GM19395 (cell line): ENCODE measurements at regions not wholly inside any gene's neighbourhood (a gene's known extent, or its start where the extent isn't known, plus 50 kb on each side); places are given as distances from the start of the nearest gene placed in this dataset.

Experiments
- ATAC-seq: cut with Tn5 transposase; IDR thresholded peaks from one replicate; pipeline ENCODE4 v1.9.1; 2021; ENCODE audit warnings: mild to moderate bottlenecking, moderate library complexity; ENCODE audit not compliant: unreplicated experiment

DNA sequence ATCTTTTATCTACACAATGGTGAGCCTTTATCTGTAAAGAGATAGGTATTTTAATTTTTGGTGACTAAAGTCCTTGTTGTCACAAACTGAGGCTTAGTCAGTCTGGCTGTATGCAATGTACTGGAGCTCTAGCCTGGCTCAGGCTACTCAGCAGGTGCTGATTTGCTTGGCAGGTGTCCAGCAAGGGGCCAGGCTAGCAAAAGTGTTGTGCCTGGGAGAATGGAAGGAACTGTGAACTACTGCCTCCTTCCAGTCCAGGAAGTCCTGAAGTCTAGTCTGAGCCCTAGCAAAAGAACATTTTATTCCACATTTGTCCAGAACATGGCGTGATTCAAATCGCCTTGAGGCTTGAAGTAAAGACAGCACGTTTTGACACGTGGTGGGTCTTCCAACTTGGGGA, 260.5 kb downstream of the CCDC85A start:
- no peak for ATAC-seq

DNA sequence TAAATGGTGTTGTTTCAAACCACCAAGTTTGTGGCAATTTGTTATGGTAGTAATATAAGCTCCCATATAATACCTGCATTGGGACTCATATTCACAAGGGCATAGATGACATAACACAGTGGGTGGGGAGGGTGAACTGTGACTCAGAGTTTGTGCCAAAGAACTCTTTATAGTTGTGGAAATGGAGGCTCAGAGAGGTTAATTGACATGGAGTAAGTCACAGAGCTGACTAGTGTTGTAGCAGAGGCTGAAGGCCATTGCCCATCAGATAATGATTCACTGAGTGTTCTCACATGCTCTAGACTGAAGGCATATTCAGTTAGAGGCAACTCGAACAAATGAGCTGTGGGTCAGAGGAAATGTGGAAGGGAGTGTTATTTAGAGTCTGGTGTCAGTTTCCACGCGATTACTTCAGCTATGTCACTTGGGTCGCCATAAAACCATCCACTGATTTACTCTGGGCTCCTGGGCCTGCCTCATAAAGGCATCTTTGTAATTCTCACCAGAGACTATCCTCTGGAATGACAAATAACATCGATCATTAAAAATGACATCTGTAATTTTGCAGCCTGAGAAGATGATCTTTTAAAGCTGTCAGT, 264.7 kb downstream of the CCDC85A start:
- ATAC-seq: no peak

DNA sequence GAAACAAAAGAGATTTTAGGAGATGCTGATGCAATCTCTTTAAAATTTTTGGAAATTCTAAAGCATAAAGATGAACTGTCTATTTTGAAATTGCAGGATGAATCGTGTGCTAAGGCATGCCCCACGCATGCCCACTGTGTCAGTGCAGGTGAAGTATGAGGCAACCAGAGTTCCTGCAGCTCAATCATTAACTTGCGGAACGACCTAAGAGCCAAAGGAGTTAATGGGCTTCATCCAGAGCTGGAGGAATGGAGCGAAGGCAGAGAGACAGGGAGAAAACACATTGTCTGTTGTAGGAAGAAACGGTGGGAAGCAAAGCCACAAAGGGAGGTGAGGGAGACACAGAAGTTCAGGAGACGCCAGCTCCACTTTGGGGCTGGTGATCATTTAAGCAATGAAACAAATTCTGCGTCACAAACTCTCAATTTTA, 265.2 kb downstream of the CCDC85A start:
- no peak for ATAC-seq

DNA sequence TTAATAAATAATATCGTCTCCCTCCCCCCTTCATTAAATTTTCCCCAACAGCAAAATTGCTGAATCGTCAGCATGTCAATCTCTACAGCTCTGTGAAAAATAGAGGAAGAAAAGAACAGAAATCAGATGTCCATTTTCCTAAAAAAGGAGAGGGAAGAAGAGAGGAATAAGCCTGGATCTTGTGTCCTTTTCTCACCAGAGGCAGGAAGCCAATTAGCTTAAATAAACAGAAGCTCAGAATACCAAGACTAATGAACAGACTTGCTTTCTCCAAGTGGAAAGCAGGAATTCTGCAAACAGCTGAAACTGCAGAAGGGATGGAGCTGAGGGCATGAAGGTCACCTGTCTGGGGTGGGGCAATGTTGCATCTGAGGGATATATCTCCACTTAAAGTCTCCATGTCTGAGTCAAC, 265.7 kb downstream of the CCDC85A start:
- ATAC-seq: no peak

DNA sequence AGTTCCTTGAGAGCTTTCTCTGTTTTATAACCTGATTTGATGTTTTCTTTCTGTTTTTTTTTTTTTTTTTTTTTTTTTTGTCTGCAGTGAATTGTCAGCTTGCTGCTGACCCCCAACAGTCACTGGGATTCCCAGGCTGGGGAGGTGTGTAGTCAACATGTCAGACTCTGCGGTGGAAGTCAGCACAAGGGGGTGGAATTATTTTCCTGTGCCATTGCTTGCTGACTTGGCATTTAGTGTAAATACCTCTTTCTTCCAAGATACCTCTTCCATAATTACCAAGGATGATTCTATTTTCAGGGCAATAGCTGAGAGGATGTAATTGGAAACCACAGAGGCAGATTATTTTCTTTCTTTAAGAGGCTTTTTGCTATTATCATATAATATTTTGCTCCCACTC, 266.3 kb downstream of the CCDC85A start:
- no peak for ATAC-seq

DNA sequence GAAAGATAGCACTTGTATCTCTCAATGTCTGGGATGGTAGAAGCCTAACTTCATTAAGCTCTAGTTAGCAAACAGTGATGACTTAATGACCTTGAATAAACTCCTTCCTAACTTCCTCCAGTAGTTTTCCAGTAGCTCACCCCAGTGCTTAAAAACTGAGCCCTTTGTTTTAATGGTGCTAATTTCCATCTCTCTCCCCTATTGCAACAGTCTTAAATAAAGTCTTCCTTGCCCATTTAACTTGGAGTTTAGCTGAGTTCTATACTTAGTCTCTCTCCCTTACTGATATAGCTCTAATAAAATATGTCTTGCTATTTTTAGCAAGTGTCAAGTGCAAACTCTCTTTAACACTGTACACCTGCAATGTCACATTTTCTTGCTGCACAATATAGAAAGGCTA, 267.0 kb downstream of the CCDC85A start:
- no peak for ATAC-seq

DNA sequence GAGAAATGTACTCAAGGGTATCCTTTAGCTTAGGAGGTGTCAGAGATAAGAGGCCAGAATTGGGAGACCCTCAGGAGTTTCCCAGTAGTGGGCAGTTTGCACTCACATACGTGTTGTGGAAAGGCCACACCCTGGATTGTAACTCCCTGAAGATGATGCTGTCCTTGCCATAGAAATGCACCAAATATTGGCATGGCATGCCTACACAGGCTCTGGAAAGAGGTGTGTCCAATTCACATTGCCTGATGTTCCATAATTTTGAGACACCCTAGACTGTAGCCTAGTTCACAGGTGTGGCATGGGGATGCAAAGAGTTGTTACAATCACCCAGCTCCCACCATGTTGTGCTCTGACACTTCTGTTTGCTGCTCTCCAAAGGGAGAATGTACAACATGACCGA, 271.9 kb downstream of the CCDC85A start:
- no peak for ATAC-seq

DNA sequence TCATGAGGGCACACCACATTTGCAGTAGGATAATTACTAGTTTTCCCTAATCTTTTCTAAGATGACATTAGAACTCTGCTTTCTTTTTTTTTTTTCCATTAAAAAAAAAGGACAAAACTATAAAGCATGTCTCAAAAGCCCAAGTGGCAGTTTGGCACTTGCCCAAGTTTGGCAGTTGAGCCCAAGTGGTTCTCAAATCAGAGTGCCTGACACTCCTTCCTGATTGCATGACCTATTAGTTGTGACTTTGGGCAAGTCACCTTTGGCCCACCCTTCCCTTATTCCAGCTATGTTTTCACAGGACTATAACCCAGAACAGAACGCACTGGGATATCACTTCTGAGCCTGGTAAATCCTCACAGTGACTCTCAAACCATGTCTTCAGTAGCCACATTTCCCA, 273.0 kb downstream of the CCDC85A start:
- ATAC-seq: no peak

DNA sequence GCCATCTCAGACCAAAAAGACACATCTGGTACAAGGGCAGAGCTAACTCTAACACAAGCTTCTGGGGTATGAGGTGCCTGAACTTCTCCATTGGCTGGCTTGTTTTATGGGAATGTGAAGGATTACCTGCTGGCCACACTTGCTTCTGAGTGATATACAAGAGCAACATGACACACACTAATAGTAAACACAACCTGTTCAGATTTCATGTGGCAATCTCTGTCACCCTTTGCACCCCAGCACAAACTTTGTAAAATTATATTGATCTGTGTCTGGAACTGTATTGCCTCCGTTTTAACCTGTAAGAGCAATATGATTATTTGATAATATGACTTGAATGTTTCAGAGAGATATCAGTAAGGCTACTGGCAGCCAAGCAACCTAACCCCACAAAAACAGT, 276.7 kb downstream of the CCDC85A start:
- ATAC-seq: no peak

DNA sequence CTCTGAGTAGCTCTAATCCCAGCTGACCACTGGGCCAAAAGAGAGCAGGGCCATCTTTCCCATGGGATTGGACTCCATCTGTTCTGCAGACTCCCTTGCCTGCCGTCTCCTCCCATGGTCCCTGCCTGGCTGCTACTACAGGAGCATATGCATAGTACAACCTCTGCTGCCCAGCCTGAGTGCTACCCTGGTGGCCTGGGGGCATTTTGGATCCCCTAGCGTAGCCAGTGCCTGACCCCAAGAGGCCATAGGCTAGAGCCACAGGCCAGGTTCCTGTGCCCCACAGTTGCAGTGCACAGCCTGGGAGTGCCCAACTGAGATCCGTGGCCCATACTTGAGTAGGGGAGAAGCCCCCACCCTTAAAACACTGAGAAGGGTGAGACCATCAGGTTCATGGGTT, 280.3 kb downstream of the CCDC85A start:
- no peak for ATAC-seq

DNA sequence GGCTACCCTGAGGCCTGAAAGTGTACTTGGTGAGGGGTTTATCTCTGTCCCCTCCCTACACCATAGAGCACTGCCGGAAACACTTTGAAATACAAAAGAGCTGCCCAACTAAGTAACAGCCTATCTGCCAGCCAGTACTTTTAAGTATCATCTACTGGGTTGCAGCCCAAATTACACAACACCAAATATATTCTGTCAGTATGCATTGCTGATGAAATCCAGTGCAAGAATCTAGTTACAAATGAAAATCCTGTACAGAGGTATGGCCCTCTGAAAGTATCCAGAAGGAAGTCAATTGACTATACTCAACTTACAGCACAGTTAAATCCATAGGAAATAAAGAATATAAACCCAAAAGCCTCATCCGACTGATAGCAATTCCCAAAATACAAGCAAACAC, 280.8 kb downstream of the CCDC85A start:
- no peak for ATAC-seq

DNA sequence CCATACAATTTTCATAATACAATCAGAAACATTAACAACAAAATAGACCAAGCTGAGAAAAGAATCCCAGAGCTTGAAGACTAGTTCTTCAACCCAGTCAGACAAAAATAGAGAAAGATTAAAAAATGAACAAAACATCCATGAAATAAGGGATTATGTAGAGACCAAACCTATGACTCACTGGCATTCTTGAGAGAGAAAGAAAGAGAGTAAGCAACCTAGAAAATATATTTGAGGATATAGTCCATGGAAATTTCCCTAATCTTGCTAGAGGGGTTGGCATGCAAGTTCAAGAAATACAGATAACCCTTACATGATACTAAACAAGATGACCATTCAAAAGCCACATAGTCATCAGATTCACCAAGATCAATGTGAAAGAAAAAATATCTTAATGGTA, 281.7 kb downstream of the CCDC85A start:
- no peak for ATAC-seq

DNA sequence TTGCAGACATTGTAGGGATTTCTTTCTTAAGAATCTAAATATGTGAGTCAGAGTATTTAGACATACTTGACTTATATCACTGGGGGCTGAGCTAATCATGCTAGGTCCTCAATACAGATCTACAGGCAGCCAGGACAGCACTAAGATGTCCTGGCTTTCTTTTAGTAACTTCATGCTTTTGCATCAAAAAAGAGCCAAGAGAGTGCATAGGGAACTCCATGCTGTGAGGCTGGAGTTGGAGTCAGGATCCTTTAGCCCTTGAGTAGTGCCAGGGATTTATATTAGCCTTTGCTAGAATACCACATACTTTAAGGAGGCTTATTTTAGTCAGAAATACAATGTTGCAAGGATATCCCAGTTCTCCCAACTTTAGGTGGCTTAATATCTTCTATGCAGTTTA, 289.7 kb downstream of the CCDC85A start:
- no peak for ATAC-seq

DNA sequence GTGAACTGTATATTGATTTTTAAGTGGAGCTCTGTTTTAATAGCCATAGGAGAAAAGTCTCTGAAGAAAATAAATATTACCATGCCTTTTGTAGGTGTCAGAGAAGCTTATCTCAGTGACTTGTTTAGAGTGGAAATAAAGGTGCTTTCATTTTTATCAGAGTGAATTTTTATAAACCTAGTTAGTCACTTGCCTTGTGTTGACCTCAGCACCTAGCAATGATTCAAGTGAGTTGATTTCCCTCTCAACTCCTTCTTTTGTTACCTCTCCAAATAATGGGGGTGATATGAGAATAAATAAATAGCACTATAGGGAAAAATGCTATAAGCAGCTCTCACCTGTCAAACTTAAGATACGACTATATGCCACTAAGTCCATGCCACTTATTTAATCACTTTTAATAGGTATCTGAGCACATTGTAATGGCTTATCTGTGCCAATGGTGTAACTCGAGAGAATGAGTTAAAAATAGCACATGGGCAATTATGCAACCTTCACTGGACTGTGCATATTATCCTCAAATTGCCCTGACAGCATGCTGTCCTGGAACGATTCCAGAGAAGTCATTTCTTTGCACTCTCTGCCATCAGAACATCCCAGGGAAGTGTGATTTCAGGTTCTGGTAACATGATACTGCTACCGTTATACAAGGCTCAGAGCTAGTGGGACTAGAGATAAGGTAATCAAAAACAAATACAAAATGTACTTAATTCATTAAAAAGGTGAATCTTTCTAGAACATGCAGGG, 290.8 kb downstream of the CCDC85A start:
- no peak for ATAC-seq

DNA sequence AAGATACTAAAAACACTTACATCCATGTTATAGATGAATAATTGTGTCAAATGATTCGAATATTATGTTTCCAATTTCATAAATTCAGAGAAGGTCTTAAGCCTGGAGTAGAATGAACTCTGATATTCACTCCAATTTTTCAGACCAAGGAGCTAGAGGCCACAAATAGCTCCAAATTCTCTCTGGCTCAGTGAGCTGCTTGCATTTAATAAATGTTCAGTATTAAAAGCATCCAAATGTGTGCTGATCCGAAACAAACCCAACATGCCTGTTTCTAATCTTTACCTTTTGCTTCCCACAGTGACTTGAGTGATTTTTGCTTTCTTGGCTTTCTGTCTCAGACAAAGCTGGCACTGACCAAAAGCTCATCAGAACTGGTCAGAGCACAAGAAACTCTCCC, 291.4 kb downstream of the CCDC85A start:
- no peak for ATAC-seq

DNA sequence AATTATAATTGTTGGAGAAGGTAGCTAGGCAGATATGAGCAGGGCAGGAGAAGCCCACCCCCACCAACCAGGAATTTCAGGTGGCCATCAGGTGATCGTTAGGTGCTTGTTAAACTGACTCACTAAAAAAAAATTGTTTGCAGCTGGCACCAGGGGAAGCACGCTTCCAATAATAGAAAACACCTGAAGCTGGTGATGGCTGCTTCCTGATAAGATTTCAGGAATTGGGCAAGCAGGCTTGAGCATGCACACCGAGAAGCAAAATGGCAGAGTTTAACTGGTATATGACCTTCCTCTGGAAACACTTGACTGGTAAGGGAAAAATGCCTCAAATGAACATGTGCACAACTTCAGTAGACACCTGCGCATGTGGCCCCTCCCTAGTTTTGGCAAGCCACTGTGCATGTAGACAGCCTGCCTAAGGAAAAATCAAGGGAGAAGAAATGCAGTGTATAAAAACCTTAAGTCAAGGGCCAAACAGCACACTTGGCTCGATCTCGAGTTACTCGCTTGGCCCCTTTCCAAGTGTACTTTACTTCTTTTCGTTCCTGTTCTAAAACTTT, 292.8 kb downstream of the CCDC85A start:
- ATAC-seq: no peak

DNA sequence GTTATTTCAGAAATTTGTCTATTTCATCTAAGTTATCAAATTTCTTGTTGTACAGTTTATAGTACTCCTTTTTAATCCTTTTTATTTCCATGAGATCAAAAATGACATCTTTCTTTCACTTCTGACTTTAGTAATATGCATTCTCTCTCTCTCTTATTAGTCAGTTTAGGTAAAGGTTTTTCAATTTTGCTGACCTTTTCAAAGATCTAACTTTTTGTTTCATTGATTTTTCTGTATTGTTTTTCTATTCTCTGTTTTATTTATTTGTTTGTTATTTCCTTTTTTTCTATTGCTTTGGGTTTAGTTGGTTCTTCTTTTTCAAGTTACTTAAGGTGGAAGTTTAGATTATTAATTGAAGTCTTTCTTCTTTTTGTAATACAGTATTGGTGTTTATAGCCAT, 294.2 kb downstream of the CCDC85A start:
- no peak for ATAC-seq

DNA sequence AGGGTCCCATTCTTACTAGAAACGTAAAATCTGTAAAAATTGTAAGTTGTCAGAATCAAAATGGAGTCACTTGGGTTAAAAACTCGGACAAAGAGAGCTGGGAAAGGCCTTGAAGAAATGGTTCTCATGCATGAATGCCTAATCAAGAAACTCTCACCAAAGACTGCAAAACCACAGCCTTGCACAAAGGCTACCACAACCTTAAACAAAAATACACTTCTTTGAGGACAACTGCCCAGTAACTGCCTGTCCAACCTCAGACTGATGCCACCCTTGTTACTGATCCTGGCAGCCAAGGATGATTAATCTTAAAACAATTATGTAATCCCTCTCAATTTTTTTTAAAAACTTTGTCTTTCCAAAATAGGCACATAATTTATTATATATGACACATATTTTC, 299.3 kb downstream of the CCDC85A start:
- no peak for ATAC-seq

DNA sequence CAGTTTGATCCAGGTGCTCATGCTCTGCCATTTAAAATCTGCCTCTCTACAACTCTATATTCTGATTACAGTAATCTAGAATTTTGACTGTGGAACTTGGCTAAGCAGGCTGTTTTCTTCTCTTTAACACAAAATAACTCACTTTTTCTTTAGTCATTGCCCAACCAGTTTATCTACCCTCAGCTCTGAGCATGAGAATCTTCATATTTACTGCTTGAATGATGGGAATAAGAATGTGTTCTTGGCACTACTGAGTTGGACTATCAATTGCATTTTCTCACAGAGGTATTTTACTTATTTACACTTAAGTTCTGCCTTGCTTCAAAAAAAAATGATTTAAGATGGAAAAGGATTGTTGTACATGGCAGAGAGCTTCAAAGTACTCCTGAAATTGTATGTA, 301.1 kb downstream of the CCDC85A start:
- ATAC-seq: no peak

DNA sequence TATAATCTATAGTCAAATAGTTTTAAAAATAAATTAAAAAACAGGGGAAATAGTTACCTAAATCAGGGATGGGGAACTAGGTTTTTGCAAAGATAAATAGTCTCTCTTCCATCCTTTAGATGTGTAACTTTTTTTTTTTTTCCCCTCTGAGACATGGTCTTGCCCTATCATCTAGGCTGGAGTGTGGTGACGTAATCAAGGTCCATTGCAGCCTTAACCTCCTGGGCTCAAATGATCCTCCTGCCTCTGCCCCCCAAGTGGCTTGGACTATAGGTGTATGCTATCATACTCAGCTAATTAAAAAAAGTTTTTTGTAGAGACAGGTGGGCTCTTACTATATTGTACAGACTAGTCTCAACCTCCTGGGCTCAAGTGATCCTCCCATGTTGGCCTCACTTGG, 316.5 kb downstream of the CCDC85A start:
- ATAC-seq: no peak

DNA sequence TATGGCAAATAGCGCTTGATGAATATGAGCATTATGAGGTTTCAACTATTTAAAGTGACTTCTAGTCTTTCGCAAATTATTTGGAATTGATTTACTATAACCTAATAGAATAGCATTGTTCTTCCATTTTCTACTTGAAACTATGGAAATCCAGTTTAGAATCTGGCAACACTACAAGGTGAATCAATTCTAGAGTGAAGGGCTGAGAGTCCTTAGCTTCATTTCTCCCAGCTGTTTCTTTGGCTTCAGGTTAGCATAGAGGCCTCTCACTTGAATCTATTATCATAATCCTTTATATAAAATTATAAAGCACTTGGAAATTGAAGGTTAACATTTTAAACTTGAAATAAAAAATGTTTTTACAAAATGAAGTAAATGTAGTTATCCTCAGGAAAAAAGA, 318.8 kb downstream of the CCDC85A start:
- no peak for ATAC-seq

DNA sequence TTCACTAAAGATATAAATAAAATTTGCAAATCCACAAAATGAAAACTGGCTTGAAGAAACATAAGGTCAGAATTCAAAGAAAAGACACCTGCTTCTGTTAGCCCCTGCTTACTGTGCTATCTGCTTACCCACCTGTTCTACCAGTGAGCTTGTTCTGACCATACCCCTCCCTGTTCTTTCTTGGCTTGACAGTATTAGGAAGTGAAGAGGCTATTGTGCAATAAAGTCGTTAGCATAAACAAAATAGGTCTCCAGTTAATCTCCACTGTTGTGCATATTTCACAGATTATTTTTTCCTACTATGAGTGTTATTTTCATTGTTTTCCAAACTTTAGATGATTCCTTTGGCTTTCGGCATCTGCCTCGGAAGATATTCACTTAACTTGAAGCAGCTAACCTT, 322.1 kb downstream of the CCDC85A start:
- no peak for ATAC-seq

DNA sequence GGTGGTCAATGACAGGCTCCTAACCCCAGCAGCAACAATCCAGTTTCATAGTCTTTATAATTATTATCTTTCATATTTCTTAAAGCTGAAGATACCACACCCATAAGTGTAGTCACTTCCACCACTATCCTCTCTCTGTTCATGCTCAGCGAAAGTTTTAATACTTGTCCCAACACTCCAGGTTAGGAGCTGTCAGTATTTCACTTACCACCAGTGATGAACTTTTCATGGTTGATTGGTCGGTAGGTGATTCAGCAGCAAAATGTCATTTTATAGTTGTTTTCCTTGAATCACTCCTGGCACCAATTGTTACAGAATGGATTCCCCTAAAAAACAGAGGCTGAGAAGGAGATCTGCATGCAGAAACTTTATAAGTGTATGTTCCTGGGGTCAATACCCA, 324.9 kb downstream of the CCDC85A start:
- ATAC-seq: no peak
